Stomach (tissue), 4 donors: ENCODE measurements at regions not wholly inside any gene's neighbourhood (a gene's known extent, or its start where the extent isn't known, plus 50 kb on each side); places are given as distances from the start of the nearest gene placed in this dataset.

ENCODE experiments used
- POLR2A ChIP-seq, 4 donors: fragments of 450-650 bp; IDR thresholded peaks; one replicate each; pipeline ENCODE4 v1.6.1; 2016; ENCODE audit warnings: antibody characterized with exemption in 4 of 4, control low read depth in 2 of 4, mild to moderate bottlenecking in 1 of 4, moderate library complexity in 1 of 4
- POLR2AphosphoS5 ChIP-seq, 3 donors: sonication (generic); formaldehyde crosslinking; IDR thresholded peaks; one replicate each; pipeline ENCODE4 v1.6.1; 2016; ENCODE audit warnings: antibody characterized with exemption in 3 of 3
- TF ChIP-seq, protein P1 (sequence below), 7 experiments: fragments of 450-650 bp in 4 of 7; fragments of 200-600 bp in 3 of 7; sonication (generic) in 3 of 7; IDR thresholded peaks; one replicate each; pipeline ENCODE4 v1.5.1; 2016 to 2019; ENCODE audit warnings: antibody characterized with exemption in 7 of 7, control low read depth in 2 of 7, mild to moderate bottlenecking in 1 of 7

DNA sequence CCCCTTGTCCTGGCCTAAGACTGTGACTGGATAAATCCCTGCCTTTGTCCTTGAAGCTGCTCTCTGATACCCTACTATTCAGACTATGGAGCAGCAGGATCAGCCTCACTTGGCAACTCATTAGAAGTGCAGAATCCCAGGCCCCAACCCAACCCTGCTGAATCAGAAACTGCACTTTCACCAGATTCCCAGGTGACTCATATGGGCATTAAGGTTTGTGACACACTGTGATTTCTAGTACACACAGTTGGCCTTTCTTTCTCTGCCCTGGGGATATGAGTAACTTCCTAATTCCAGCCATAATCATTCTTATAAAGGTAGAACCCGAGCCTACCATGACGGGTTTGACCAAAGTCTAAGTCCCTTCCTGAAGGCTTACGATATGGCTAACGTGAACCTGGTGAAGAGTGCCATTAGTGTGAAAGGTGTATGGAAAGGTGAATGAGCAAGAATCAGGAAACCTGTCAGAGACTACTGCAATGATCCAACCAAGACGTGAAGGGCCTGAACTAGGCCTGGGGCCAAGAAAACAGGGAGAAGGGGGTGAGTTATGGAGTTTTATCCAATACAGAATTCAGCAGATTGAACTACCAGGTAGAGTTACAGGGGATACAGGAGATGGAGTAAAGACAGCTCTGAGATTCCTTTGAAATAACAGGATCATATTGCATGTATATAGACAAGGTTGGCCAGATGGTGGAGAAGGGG lies 533.0 kb downstream of the BNC2 start:
- TF ChIP-seq, protein P1, sequence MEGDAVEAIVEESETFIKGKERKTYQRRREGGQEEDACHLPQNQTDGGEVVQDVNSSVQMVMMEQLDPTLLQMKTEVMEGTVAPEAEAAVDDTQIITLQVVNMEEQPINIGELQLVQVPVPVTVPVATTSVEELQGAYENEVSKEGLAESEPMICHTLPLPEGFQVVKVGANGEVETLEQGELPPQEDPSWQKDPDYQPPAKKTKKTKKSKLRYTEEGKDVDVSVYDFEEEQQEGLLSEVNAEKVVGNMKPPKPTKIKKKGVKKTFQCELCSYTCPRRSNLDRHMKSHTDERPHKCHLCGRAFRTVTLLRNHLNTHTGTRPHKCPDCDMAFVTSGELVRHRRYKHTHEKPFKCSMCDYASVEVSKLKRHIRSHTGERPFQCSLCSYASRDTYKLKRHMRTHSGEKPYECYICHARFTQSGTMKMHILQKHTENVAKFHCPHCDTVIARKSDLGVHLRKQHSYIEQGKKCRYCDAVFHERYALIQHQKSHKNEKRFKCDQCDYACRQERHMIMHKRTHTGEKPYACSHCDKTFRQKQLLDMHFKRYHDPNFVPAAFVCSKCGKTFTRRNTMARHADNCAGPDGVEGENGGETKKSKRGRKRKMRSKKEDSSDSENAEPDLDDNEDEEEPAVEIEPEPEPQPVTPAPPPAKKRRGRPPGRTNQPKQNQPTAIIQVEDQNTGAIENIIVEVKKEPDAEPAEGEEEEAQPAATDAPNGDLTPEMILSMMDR (IDR thresholded peaks at IDR 0.05), result no peak
- TF ChIP-seq POLR2AphosphoS5 (IDR thresholded peaks at IDR 0.05) (no peak), POLR2A (IDR thresholded peaks at IDR 0.05) (no peak)
